ENCODE measurements at regions not wholly inside any gene's neighbourhood (a gene's known extent, or its start where the extent isn't known, plus 50 kb on each side); places are given as distances from the start of the nearest gene placed in this dataset.
"Not testable (repeated sequence)": the region's sequence is repeated elsewhere in the genome, so short reads cannot be mapped to it uniquely, and the experiment has no call there.

- no peak for DNase-seq (ENCODE audit: extremely low read depth, low read depth)
- TF ChIP-seq CTCF (IDR thresholded peaks at IDR 0.05; ENCODE audit: low read depth, low read length), result no peak
Observed at GRCh38 chr5:156053056-156053455, 273.9 kb upstream of the SGCD start.

GRCh38 chr5:156076912-156077311, 250.1 kb upstream of the SGCD start:
- no peak for TF ChIP-seq CTCF (IDR thresholded peaks at IDR 0.05; ENCODE audit: low read depth, low read length)
- no peak for DNase-seq (ENCODE audit: extremely low read depth, low read depth)

GRCh38 chr5:156087577-156088110, 239.3 kb upstream of the SGCD start:
- TF ChIP-seq CTCF (IDR thresholded peaks at IDR 0.05; ENCODE audit: low read depth, low read length), result no peak
- DNase-seq (ENCODE audit: extremely low read depth, low read depth), result no peak

GRCh38 chr5:156089955-156090940, 236.7 kb upstream of the SGCD start:
- not testable (repeated sequence) for DNase-seq (ENCODE audit: extremely low read depth, low read depth)

GRCh38 chr5:156093024-156093423, 233.9 kb upstream of the SGCD start:
- TF ChIP-seq CTCF (IDR thresholded peaks at IDR 0.05; ENCODE audit: low read depth, low read length), result no peak
- DNase-seq (ENCODE audit: extremely low read depth, low read depth), result no peak

- no peak for TF ChIP-seq CTCF (IDR thresholded peaks at IDR 0.05; ENCODE audit: low read depth, low read length)
- DNase-seq (ENCODE audit: extremely low read depth, low read depth), result no peak
Observed at GRCh38 chr5:156094001-156094400, 233.0 kb upstream of the SGCD start.

GRCh38 chr5:156095709-156096241, 231.2 kb upstream of the SGCD start:
- DNase-seq (ENCODE audit: extremely low read depth, low read depth), result no peak
- no peak for TF ChIP-seq CTCF (IDR thresholded peaks at IDR 0.05; ENCODE audit: low read depth, low read length)

Measured in AG09319 (cell line).